ENCODE measurements at regions not wholly inside any gene's neighbourhood (a gene's known extent, or its start where the extent isn't known, plus 50 kb on each side); places are given as distances from the start of the nearest gene placed in this dataset.
A peak's percentile ranks its signal among the peaks of the same experiment; 100 is the strongest.

DNA sequence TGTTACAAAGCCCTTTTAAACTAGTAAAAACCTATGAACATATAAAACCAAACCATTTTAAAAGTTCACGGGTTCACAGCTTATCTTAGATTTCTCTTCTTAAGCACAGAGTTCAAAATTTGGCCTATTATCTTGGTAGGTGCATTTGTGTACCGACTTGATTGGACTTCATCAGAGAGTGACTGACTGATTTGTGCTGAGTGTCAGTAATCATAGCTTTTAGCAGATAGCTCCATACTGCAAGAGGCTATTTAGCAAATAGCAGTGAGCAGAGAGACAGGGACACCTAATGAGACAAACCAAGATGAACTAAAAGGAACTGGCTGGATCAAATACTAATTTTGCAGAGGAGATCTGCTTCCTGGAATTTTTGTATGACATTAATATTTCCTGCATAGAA is 274.5 kb downstream of the PRR16 start:
- no peak for DNase-seq (ENCODE audit: low read depth)

DNA sequence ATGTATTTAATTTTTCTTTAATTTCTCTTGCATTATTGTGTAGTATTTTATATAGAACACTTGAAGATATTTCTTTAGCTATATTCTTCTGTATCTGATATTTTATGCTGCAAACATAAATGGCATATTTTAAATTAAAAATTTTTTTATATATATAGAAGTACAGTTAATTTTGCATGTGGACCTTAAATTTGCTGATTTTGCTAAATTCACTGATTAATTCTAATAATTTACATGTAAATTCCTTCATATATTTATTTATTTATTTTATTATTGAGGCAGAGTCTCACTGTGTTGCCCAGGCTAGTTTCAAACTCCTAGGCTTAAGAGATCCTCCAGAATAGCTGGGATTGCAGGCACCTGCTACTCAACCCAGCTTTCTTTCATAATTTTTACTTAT is 276.9 kb downstream of the PRR16 start:
- DNase-seq (ENCODE audit: low read depth): no peak

DNA sequence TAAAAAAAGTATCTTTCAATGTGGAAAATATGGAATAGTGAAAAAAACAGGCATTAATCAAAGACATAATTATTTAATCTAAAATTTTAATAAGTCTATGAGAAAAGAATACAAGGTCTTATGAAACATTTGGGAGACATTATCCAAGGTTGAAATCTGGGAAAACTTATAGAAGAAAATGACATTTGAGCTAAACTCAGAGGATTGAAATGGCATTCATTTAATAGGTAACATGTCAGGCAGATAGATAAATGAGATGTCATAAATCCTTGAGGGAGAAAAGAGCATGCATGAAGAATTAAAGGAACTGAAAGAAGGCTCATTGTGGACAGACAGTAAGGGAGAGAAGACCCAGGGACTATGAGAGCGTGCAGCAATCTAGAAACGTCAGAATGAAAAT is 284.4 kb downstream of the PRR16 start:
- no peak for DNase-seq (ENCODE audit: low read depth)

DNA sequence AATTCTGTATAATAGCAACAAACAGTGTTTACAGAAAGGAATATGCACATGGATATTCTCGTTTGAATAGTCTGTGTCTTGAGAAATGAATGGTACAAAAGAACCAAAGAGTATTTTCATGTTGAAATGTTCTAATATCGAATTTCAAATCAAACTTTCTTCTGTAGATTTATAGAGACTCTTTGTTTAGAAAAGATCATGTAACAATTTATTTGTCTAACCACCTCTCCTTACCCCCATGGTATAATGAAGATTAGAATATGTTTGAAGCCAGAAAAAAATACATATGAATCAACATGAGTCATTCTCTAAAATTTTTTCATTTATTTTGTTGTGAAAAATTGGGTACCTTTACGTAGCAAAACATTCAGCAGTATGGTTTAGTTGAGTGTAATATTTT is 285.6 kb downstream of the PRR16 start:
- no peak for DNase-seq (ENCODE audit: low read depth)

DNA sequence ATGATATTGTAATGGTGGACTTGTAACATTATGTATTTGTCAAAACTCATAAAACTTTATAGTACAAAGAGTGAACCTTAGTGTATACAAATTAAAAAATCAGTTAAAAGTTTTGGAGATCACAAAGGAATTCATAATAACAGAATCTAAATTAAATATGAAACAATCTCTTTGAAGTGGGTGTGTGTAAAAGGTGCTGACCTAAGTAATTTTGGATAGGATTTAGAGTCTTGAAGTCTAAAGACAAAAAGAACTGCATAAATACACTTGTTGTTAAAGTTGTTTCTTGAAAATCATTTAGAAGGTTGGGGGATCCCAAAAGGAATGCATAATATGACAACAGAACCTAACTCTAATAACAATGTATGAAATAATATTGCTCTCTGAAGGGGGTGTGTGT is 295.5 kb downstream of the PRR16 start:
- no peak for DNase-seq (ENCODE audit: low read depth)

DNA sequence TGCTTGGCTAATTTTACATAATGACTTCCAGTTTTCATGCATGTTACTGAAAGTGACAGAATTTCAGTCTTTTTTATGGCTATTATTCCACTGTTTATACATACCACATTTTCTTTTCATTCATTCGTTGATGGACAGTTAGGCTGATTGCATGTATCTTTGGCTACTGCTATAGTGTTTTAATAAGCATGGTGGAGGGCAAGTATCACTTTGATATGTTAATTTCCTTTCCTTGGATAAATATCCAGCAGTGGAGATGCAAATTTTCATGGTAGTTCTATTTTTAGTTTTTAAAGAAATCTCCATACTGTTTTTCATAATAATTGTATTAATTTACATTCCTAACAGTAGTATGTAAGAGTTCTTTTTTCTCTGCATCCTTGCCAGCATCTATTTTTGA is 297.9 kb downstream of the PRR16 start:
- no peak for DNase-seq (ENCODE audit: low read depth)

DNA sequence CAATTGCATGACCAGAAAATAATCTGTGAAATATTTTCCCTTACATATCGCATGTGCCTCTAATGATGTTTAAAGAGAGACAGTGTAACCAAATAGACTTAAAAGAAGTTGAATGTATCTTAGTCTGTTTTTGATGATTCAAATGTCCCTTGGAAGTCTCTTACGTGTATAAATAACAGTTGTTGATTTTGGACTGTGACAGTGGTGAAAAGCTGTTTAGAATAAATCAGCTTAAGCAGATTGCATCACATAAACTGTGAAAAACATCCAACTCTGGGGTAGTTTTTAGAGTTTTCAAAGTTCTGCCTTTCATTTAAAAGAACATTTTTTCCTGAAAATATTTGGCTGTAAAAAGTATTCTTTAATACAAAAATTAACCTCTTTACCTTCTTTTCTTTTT is 301.1 kb downstream of the PRR16 start:
- peak; percentile 14 for DNase-seq (ENCODE audit: low read depth)

DNA sequence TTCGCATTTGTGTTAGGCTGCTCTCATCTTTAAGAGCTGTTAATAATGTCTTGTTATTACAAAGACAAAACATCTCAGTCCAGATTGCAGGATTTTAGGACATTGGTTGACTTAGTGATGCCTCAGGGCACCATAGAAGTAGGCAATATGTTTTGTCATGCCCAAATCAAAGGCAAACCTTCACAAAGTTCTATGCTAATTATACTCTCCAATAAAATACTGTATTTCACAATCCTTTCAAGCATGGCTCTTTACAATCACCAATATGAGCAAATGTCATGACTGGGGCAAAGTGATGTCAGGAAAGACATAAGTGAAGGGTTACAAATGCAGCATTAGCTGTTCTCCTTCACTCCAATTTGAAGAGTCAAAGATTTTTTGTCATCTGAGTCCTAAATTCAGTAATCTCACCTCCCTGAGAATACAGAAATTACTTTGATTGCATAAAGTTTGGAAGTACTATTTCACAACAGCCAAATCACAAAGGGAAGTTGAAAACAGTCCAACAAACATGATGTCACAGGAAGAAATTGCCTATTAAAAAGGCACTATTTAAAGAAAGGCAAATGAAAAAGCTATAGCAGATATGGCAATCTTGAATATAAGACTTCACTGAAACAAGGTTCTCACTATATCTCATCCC is 303.2 kb downstream of the PRR16 start:
- peak; percentile 23 for DNase-seq (ENCODE audit: low read depth)

DNA sequence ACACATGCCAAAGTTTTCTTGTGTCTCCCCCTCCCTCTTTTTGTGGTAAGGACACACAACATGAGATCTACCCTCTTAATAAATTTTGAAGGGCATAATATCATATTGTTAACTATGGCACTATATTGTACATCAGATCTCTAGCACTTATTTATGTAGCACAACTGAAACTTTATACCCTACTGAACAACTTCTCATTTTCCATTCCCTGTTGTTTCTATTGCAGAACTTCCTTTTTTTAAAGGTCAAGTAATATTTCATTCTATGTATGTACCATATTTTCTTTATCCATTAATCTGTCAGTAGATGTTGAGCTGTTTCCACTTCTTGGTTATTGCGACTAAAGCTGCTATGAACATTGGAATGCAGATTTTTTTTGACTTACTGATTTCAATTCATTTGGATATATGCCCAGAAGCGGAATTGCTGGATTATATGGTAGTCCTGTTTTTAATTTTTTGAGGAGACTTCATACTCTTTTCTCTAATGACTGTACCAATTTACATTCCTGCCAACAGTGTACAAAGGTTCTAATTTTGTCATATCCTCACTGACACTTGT is 305.3 kb downstream of the PRR16 start:
- no peak for DNase-seq (ENCODE audit: low read depth)

DNA sequence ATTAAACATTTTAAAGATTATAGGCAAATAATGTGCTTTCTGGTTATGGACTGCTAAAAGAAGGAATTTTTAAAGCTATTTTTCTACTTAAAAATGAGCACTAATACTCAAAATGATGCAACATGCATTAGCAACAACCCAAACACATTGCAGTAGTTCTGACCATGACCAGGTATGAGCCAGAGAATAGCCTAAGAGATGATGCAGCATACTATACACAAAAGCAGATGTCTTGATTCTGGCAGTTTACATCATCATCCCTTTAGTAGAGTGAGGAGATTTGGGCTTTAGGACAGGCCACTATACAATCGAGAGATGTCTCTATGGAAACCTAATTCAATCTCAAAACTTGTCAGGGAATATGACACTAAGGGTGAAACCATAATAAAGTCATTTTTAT is 307.1 kb downstream of the PRR16 start:
- DNase-seq (ENCODE audit: low read depth): no peak

DNA sequence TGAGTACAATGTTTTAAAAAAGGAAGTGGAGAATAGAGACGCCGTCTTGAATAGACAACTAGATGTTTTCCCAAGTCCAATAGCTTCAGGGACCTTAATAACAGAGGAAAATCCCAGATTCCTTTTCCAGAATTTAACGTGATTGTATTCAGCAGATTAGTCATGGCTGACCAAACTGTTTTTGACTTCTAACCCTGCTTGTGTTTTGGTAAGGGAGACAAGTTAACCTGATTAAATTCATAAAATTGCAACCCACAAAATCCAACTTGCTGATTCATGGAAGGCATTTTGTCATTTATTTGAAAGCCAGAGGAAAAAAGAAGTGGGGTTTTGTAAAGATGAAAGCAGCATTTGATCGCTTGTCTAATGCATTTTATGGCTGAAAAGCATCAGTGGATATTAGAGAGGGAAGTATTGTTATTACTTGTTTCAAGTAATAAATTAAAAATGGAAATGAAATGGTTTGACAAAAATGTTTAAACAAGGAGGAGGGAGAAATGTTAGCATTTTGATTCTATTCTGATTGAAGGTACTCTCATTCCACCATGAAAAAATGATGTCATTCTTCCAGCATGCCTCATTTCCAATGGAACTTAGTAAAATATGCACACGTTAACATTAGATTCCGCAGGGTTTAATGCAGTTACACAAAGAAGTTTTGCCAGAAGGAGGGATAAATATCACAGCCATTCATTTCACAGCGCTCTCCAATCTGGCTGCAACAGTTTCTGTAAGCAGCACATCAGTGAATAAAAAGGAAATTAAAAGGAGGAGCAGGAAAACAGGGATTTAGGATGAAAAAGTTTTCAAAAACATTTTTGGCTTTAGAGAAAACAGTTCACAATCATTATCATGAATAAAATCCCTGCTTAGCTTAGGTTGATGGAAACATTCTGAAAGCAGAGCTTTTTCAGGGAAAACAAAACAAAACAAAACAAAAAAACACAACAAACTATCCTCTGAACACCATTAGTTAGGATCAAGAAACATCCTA is 314.7 kb downstream of the PRR16 start:
- DNase-seq (ENCODE audit: low read depth): peak; percentile 43

DNA sequence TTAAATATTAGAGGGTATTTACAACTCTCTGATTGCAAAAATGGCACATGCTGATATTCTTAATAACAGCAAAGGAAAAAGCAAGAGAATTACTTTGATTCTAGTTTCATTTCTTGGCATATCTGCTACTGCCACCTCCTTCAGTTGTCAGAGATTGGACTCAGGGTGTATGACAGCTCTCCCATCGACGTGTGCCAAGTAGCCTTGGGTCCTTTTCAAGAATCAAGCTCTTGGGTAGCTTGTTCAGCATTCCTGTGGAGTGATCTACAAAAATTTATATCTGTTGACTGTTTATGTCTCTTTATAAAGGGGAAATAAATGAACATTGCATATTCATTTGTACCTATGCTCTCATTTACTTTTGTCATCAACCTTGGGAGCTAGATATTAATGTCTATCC is 315.6 kb downstream of the PRR16 start:
- peak; percentile 27 for DNase-seq (ENCODE audit: low read depth)

DNA sequence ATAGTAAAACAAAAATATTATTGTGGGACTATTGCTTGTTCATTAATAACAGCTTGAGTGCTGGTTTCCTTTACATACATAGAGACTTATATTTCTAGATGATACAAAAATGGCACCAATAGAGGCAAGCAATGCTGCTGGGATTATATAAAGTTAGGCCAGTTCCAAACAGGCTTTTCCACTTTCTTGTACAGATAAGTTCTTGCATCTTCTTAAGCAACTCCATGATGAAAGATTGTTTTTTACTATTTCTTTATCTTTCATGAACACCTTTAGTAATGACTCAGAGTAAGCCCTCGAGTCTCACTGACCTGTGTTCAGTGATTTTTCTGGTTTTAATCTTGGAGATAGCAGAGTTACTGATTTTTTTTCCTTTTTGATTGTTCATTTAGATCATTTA is 324.4 kb downstream of the PRR16 start:
- no peak for DNase-seq (ENCODE audit: low read depth)

DNA sequence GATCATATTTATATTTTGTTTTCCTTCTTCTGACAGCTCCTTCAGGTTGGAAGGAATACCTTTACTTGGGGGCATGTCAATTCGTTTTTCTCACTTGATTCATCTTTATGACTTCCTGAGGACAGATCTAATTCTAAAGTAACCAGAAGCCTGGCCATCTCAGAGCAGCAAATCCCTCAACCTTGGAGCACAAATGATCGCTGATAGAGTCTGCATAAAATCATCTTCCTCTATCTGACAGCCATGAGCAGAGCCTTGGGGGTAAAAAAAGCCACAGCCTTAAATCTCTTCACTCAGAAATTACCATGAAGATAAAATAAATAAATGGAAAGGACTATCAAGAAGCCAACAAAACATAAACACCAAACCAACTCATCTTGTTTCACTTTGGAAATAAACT is 325.8 kb downstream of the PRR16 start:
- no peak for DNase-seq (ENCODE audit: low read depth)

DNA sequence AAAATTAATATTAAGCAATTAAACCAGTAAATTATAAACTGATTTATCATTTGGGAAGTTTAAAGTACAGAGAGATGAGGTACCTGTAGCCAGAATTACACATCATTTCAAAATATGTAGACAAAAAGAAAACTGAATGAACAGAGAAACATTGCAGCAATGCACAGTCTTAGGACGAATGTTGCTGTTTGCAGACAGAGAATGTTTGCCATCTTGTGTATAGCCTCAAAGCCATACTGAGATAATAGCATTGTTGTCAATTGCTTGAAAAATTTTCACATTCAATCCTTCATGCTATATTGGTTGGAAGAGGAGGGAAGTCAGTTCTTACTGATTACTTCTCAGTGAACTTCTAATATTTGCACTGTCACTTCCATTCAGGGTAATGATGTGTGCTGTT is 326.2 kb downstream of the PRR16 start:
- no peak for DNase-seq (ENCODE audit: low read depth)

DNA sequence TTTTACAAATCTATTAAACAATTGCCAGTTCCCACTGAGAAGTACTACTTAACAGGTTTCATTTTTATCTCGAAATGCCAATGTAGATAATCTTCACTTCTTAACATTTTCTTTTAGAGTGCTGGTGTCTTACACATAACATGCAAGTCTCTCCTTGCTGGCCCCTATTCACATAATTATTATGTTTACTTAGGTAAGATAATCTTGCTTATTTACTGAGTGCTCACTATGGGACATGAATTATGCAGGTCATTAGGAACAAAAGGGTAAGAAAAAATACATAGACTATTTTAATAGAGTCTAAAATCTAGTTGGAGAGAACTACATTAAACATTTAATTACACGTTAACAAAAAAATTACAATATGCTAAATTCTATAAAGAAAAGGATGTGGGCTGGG is 328.4 kb downstream of the PRR16 start:
- no peak for DNase-seq (ENCODE audit: low read depth)

DNA sequence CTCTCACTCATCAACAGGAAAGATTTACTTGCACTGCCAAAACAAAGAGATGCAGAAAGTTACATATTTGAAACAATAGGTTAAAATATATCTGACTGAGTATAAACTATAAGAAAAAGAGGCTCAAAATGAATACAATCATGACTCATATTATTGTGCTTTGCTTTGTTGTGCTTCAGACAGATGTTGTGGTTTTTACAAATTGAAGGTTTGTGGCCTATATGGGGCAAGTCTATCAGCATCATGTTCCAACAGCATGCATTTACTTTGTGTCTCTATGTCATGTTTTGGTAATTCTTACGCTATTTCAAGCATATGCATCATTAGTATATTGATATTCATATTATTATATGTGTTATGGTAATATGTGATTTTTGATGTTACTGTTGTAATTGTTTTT is 330.0 kb downstream of the PRR16 start:
- no peak for DNase-seq (ENCODE audit: low read depth)

DNA sequence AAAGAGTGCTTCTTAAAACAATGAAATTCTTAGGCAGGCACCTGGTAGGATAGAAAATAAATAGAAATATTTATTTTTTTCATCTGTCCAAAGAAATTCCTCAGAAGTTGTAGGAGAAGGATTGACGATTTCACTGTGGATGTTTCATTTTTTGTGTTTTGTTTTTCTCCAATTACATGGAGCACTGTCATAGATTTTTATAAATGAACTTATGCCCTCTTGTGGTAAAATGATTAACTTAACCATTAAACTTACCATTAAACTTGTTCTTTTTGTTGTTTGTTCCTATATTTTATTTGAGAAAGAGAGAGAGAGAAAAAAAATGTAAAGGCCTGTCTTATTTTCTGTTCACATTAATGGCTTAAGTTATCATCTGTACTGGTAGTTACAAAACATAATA is 339.2 kb downstream of the PRR16 start:
- DNase-seq (ENCODE audit: low read depth): peak; percentile 37

DNA sequence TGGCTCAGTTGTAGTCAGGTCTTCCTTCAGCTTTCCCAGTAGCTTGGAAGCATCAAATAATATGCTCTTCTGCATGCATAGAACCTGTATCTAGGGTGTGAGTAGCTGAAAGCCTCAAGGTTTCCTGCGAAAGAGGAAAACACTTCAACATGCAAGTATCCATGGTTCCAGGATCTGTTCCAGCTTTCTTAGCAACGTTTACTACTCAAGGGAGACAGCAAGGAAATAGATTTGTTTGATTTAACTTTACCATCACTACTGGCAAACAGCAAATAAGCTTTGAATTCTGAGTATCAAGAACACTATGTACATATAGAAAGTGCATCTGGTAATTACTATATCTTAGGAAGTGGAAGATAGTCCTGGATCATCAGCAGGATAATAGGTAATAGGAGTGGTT is 341.0 kb downstream of the PRR16 start:
- DNase-seq (ENCODE audit: low read depth): no peak

DNA sequence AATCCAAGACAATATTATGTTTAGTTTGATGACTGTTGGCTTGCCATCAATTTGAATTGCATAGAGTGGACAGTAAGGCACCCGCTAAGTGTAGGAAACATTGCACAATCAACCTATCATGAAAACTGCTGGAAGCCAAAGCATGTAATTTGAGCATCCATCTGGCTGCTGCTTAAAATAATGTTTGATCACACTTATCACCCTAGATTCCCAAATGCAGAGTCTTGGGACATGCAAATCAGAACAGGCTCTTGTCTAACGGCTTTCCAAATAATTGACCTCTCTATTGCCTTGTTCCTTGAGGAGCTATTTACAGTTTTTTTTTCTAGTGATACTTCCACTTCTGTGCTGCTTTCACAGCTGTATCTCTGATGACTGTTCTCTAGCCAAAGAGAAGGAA is 342.1 kb downstream of the PRR16 start:
- DNase-seq (ENCODE audit: low read depth): peak; percentile 11

DNA sequence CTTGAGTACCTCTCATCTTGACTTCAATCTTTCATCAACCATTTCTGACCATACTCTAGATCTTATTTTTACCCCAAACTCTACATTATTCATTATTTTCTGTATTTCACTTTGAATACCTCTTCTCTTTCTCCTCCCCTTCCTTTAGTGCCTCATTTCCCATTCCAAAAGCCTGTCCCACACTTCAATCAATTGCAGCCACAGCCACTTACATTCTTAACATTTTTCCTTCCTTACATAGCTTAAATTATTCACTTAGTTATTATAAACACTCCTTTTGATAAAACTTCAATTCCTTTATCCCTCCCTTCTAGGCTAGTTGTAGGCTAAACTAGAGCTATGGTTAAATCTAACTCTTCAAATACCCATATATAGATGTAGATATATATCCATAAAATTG is 344.0 kb downstream of the PRR16 start:
- DNase-seq (ENCODE audit: low read depth): peak; percentile 9

DNA sequence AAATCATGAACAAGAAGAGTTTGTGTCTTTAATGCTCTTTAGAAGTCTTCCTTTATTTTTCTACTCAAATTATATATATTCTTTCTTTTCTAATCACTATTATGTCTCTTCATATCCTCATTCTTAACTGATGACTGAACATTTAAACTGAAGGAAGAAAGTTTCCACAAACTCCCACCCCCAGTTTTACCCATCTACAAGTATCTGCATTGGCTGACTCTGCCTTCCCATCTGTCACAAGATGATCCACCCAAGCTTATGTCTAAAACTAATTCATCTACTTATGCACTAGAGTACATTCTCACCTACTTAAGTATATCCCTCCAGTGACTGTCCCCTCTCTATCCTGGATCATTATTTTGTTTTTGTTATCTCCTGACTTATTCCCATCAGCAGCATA is 344.5 kb downstream of the PRR16 start:
- DNase-seq (ENCODE audit: low read depth): no peak

DNA sequence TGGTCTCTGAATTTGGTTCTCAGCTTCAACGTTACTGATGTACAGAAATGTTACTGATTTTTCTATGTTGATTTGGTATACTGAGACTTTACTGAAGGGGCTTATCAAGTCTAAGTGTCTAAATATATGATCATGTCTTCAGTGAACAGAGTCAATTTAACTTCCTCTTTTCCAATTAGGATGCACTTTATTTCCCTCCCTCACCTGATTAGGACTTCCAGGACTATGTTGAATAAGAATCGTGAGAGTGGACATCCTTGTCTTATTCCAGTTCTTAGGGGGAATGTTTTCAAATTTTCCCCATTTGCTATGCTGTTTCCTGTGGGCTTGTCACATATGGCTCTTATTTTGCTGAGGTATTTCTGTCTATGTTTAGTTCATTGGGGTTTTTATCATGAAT is 349.5 kb downstream of the PRR16 start:
- DNase-seq (ENCODE audit: low read depth): no peak
